GM12873 (cell line): ENCODE measurements at regions not wholly inside any gene's neighbourhood (a gene's known extent, or its start where the extent isn't known, plus 50 kb on each side); places are given as distances from the start of the nearest gene placed in this dataset.

ENCODE experiments used
- TF ChIP-seq, protein P1 (sequence below): IDR thresholded peaks from 2 replicates; pipeline ENCODE4 v1.5.1; 2012; ENCODE audit warnings: low read depth, mild to moderate bottlenecking, moderate library complexity, low read length, control low read depth; ENCODE audit not compliant: insufficient read depth; ENCODE audit errors: missing control alignments

DNA sequence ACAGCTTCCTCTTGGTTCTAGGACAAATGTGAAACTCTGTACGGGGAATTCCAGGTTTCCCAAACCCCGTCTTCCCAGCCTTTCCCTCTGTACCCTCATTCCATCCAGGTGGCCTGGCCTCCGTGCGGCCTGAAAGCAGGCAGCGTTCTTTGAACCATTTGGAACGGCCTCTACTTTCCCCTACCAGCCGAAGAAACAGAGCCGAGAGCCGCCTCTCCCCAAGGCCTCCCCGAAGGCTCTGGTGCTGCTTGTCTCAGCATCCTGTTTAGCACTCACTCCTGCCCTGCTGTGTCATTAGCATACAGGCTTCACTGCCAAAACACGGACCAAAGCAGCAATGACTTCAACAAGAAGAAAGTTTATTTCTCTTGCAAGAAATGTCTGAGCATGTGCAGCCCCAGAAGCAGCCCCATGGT lies 137.7 kb downstream of the HSD17B3 start:
- TF ChIP-seq, protein P1, sequence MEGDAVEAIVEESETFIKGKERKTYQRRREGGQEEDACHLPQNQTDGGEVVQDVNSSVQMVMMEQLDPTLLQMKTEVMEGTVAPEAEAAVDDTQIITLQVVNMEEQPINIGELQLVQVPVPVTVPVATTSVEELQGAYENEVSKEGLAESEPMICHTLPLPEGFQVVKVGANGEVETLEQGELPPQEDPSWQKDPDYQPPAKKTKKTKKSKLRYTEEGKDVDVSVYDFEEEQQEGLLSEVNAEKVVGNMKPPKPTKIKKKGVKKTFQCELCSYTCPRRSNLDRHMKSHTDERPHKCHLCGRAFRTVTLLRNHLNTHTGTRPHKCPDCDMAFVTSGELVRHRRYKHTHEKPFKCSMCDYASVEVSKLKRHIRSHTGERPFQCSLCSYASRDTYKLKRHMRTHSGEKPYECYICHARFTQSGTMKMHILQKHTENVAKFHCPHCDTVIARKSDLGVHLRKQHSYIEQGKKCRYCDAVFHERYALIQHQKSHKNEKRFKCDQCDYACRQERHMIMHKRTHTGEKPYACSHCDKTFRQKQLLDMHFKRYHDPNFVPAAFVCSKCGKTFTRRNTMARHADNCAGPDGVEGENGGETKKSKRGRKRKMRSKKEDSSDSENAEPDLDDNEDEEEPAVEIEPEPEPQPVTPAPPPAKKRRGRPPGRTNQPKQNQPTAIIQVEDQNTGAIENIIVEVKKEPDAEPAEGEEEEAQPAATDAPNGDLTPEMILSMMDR = no peak

DNA sequence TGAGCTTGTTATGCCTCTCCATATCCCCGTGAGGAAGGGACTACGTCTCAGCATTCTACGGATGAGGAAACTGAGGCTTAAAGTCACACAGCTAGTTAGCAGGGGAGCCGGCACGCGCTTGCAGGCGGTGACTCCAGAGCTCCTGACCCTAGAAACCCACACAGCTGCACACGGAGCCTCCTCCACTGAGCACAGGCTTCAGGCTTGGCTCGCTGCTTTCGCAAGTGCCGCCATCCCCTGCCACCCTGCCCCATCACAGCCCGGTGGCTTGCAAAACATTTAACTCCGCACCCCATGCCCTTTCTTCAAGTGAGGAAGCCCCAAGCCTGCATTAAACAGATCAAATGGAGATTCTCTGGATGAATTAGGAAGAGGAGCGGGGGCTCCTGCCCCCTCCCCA lies 138.3 kb downstream of the HSD17B3 start:
- TF ChIP-seq, protein P1 = no peak

DNA sequence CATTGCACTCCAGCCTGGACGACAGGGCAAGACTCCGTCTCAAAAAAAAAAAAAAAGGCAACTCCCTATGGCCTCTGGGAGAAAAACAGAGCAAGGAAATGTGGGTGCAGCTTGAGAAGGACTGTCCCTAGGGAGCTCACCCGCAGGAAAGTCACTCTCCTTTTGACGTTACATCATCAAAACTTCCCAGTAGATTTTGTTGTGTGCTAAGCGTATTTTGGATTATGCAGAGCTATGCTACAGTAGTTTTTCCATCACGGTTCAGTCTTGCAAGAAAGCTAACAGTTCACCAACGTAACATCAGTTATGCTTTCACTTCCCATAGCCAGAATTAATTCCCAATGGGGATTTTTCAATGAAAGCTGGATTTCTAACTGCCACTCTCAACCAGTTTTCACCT lies 138.8 kb downstream of the HSD17B3 start:
- TF ChIP-seq, protein P1 = no peak

DNA sequence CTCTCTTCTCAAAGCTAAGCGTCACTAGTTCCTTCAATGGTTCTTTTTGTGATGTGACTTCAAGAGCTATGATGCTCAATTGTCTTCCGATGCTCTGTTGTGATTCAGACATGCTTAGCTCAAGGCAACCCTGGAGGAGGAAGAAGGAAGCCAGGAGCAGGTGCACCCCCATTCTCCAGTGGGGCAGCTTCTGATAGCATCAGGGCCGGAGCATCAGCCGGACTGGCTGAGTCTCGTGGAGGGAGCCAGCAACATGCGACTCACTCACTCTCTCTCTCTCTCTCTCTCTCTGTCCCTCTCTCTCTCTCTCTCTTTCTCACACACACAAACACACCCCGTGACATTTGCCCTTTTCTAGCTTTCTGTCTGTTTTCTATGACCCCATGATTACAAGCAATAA lies 140.2 kb downstream of the HSD17B3 start:
- TF ChIP-seq, protein P1 = no peak

DNA sequence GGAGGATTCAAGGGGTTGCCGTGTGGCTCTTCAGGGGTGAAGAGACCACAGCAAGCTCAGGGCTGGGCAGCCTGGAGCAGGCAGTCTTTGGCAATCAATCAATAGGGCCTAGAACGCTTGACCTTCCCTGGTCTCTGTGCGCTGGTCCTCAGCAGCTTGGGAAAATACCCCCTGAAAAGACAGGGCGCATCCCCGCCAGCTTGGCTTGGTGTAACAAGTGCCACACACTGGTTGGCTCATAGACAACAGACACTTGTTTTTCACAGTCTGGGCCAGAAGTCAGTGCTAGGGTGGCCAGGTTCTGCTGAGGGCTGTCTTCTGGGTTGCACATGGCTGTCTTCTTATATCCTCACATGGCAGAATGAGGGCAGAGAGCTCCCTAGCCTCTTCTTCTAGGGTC lies 141.1 kb downstream of the HSD17B3 start:
- TF ChIP-seq, protein P1 = no peak

DNA sequence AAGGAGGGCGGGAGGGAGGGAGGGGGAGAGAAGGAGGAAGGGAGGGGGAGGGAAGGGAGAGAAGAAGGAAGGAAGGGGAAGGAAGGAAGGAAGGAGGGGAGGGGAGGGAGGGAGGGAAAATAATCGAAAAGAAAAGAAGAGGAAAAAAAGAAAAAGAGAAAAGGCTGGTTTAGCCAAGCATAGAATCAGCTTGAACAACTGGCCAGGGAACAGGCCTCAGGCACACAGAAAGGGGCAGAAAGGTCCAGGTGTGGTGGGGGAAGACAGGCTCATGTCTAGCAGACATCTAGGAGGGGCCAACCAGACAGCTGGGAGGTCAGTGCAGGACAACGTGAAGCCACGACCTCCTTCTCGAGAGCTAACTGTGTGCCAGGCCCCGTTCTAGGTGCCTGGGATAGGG lies 141.8 kb downstream of the HSD17B3 start:
- TF ChIP-seq, protein P1 = no peak

DNA sequence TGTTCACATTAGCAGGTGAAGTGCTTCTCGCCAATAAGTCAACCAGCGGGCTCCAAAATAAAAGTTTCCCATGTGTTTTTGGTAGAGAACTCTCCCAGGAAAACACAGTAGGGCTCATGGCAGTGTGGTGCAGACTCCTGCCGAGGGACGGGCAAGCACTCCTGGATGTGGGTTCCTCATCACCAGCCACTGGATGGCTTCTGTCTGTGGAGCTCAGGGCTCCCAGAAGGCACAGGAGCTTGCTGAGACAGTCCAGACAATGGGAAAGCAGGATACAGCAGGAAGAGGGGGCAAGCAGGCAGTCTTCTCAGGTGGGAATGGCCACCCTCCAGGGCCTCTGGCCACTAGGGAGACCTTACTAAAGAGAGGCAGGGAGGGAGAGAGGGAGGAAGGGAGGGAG lies 142.4 kb downstream of the HSD17B3 start:
- TF ChIP-seq, protein P1 = no peak
